ENCODE measurements at regions not wholly inside any gene's neighbourhood (a gene's known extent, or its start where the extent isn't known, plus 50 kb on each side); places are given as distances from the start of the nearest gene placed in this dataset.

DNA sequence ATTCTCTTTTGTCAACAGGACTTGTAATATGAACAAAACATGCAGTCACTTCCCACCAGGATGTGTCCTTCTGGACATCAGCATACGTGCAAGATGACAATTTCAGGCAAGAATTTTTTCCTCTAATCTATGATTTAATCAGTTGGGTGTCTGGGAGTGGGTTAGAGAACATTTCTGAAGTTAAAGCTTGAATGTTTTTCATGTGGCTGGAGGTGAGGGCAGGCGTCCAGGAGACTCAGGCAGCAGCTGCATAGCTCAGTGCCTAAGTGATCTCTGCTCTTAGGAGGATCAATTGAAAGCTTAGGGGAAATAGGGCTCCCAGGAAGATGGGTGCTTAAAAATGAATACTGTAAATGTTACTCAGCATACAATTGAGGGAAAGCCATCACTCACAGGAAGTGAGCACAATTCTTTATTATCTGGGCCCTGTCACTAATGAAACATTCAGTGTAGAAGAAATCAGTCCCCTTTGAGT, 457.6 kb upstream of the KLF6 start:
- H3K9ac ChIP-seq (ENCODE audit: low read depth, low read length): peak overlapping the region; percentile 50
- peak overlapping the region; percentile 79 for H3K27ac ChIP-seq (ENCODE audit: low read length)
- DNase-seq (peak; percentile 67), ATAC-seq (ENCODE audit: insufficient read depth, low read depth) (peak; percentile 85)
- peak overlapping the region; percentile 19 to 49; a peak in 3 of 4 replicates for H3K4me3 ChIP-seq (ENCODE audit: low read depth in 1 of 2, low read length in 2 of 2)
- peak overlapping the region; percentile 53 for H2AFZ ChIP-seq (ENCODE audit: low read depth, low read length)
- H3K9me3 ChIP-seq (ENCODE audit: insufficient read depth, low read length, severe bottlenecking): no peaks in the 10 kb centered on the region
- H3K27me3 ChIP-seq (ENCODE audit: insufficient read depth, low read length, poor library complexity): no peaks in the 10 kb centered on the region
- no peaks in the 10 kb centered on the region for H3K79me2 ChIP-seq (ENCODE audit: insufficient read depth, low read length)
- H3K36me3 ChIP-seq (ENCODE audit: insufficient read depth, low read length): no peaks in the 10 kb centered on the region
- no peak for TF ChIP-seq EZH2 (IDR thresholded peaks at IDR 0.05; ENCODE audit: borderline replicate concordance, low read depth, low read length, severe bottlenecking)
- TF ChIP-seq, protein P1, sequence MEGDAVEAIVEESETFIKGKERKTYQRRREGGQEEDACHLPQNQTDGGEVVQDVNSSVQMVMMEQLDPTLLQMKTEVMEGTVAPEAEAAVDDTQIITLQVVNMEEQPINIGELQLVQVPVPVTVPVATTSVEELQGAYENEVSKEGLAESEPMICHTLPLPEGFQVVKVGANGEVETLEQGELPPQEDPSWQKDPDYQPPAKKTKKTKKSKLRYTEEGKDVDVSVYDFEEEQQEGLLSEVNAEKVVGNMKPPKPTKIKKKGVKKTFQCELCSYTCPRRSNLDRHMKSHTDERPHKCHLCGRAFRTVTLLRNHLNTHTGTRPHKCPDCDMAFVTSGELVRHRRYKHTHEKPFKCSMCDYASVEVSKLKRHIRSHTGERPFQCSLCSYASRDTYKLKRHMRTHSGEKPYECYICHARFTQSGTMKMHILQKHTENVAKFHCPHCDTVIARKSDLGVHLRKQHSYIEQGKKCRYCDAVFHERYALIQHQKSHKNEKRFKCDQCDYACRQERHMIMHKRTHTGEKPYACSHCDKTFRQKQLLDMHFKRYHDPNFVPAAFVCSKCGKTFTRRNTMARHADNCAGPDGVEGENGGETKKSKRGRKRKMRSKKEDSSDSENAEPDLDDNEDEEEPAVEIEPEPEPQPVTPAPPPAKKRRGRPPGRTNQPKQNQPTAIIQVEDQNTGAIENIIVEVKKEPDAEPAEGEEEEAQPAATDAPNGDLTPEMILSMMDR (IDR thresholded peaks at IDR 0.05; ENCODE audit: borderline replicate concordance, extremely low read depth, low read length, poor library complexity, severe bottlenecking): no peak
- no peaks in the 10 kb centered on the region for H4K20me1 ChIP-seq (ENCODE audit: insufficient read depth, low read length)
- peaks cover 39% of the 10 kb centered on the region for H3K4me1 ChIP-seq (ENCODE audit: insufficient read depth, low read length)
- H3K4me2 ChIP-seq (ENCODE audit: insufficient read depth, low read length): peak overlapping the region; percentile 65

DNA sequence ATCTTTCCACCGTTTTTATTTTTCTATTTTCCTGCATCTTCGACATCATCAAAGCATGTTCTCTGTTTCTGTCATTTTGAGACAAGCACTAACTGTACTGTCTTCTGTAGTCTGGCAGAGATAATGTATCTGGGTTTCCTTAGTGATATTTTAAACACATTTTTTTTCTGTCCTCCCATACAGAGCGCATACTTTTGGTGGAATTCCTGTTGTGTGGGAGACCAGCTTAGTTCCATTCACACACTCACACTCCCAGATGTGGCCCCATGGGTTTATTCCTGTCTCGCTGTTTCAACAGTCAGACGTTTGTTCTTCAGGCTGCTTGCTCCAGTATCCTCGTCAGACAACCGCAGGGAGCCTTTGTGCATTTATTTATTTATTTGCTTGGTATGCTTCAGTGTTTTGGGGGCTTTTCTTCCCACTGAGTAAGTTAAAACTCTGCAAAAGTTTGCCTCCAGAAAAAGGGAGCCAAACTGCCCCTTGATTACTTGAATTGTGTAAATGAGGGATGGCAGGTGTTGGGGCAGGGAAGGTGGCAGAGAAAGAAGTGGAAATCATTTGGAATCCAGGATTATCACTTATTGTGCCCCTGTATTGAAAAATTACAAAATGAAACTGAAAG, 456.8 kb upstream of the KLF6 start:
- H4K20me1 ChIP-seq (ENCODE audit: insufficient read depth, low read length): no peaks in the 10 kb centered on the region
- peak overlapping the region; percentile 50 for H3K9ac ChIP-seq (ENCODE audit: low read depth, low read length)
- H3K4me3 ChIP-seq (ENCODE audit: low read depth in 1 of 2, low read length in 2 of 2): peak overlapping the region; percentile 19 to 49; a peak in 3 of 4 replicates

DNA sequence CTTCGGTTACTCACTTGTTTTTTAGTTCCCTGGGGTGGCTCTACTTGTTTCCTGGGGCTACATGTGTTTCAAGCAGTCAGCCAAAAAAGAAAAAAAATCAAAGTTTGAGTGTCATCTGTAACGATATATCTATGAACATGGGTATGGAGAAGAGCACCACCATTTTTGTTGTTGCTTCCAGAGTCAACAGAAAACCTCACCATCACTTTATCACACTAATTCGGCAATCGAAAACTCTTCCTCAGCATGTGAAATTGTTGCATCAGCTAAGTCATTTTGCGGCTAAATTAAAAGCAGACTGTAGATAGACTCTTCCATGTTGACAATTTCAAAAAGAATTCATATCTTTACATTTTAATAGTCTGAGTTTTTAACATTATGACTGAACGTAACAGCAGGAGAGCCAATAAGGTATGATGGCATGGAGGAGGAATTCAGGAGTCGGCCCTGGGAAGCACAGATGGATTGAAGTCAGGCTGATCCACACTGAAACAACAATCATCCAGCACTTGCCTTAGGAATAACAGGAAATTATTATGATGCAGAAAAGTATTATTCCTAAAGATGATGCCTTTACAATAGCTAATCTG, 455.7 kb upstream of the KLF6 start:
- no peaks in the 10 kb centered on the region for H3K27me3 ChIP-seq (ENCODE audit: insufficient read depth, low read length, poor library complexity)
- H4K20me1 ChIP-seq (ENCODE audit: insufficient read depth, low read length): no peaks in the 10 kb centered on the region
- H3K9me3 ChIP-seq (ENCODE audit: insufficient read depth, low read length, severe bottlenecking): no peaks in the 10 kb centered on the region
- H3K79me2 ChIP-seq (ENCODE audit: insufficient read depth, low read length): no peaks in the 10 kb centered on the region
- DNase-seq: no peak
- H3K4me3 ChIP-seq (ENCODE audit: low read depth in 1 of 2, low read length in 2 of 2): no peak overlapping the region
- H3K36me3 ChIP-seq (ENCODE audit: insufficient read depth, low read length): no peaks in the 10 kb centered on the region
- no peak for ATAC-seq (ENCODE audit: insufficient read depth, low read depth)
- H3K27ac ChIP-seq (ENCODE audit: low read length): no peak overlapping the region
- no peak overlapping the region for H3K4me2 ChIP-seq (ENCODE audit: insufficient read depth, low read length)
- no peak overlapping the region for H3K9ac ChIP-seq (ENCODE audit: low read depth, low read length)
- peaks cover 39% of the 10 kb centered on the region for H3K4me1 ChIP-seq (ENCODE audit: insufficient read depth, low read length)
- no peak overlapping the region for H2AFZ ChIP-seq (ENCODE audit: low read depth, low read length)
- TF ChIP-seq, protein P1 (IDR thresholded peaks at IDR 0.05; ENCODE audit: borderline replicate concordance, extremely low read depth, low read length, poor library complexity, severe bottlenecking): no peak
- no peak for TF ChIP-seq EZH2 (IDR thresholded peaks at IDR 0.05; ENCODE audit: borderline replicate concordance, low read depth, low read length, severe bottlenecking)

More for the DNA sequence above, 456.8 kb upstream of the KLF6 start:
- ATAC-seq (ENCODE audit: insufficient read depth, low read depth) (peak; percentile 58), DNase-seq (peak; percentile 51)
- Histone ChIP-seq H2AFZ (ENCODE audit: low read depth, low read length) (peak overlapping the region; percentile 53), H3K9me3 (ENCODE audit: insufficient read depth, low read length, severe bottlenecking) (no peaks in the 10 kb centered on the region), H3K4me2 (ENCODE audit: insufficient read depth, low read length) (peak overlapping the region; percentile 65), H3K27ac (ENCODE audit: low read length) (peak overlapping the region; percentile 79), H3K36me3 (ENCODE audit: insufficient read depth, low read length) (no peaks in the 10 kb centered on the region), H3K27me3 (ENCODE audit: insufficient read depth, low read length, poor library complexity) (no peaks in the 10 kb centered on the region), H3K4me1 (ENCODE audit: insufficient read depth, low read length) (peaks cover 39% of the 10 kb centered on the region), H3K79me2 (ENCODE audit: insufficient read depth, low read length) (no peaks in the 10 kb centered on the region)
- TF ChIP-seq, protein P1 (IDR thresholded peaks at IDR 0.05; ENCODE audit: borderline replicate concordance, extremely low read depth, low read length, poor library complexity, severe bottlenecking): no peak
- TF ChIP-seq EZH2 (IDR thresholded peaks at IDR 0.05; ENCODE audit: borderline replicate concordance, low read depth, low read length, severe bottlenecking): no peak

Data from DND-41 (cell line).